ENCODE measurements at regions not wholly inside any gene's neighbourhood (a gene's known extent, or its start where the extent isn't known, plus 50 kb on each side); places are given as distances from the start of the nearest gene placed in this dataset.

DNA sequence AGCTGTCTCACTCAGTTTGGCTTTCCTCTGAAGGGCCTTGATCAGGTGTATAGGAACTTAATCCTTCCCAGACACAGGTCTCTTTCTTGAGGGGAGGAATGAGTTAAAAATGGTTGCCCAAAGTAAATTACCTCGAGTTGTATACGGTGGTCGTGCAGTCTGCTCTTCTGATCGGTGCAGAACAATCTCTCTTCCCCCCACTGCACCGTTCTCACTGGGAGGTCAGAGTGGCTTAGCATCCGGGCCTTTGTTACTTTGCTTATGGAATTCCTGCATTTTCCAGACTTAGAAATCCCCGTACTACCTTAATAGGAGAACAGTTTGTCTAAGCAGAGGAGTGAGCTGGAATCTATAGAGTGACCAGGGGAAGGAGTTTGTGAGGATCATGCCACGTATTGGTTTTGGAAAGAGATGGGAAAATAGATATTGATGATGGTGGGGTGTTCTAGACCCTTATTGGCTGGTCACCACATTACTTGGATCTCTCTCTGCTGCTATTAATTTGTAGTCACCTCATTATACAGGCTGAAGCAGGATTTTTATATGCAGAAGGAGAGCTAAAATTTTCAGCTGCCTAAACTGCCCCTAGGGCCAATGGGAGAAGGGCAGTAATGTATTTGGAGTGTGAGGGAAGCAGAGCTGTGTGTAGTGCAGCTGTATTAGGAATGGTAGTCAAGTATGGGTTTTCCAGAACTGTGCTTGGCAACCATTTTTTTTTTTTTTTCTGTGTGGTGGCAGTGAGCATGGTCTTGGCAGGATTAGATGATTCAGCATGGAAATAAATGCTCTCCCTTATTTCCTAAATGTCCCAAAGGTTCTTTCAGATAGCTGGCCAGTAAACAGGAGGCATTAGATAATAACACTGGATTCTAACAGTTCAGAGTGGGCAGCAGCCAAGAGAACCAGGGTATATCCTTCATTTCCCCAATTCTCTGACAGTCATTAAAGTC, 81.5 kb downstream of the NDUFS5 start:
- peak in 2 of 3 experiments; percentile 18 to 22 for DNase-seq

GRCh38 chr1:39109644-39110043, 83.5 kb downstream of the NDUFS5 start:
- DNase-seq = no peak

DNA sequence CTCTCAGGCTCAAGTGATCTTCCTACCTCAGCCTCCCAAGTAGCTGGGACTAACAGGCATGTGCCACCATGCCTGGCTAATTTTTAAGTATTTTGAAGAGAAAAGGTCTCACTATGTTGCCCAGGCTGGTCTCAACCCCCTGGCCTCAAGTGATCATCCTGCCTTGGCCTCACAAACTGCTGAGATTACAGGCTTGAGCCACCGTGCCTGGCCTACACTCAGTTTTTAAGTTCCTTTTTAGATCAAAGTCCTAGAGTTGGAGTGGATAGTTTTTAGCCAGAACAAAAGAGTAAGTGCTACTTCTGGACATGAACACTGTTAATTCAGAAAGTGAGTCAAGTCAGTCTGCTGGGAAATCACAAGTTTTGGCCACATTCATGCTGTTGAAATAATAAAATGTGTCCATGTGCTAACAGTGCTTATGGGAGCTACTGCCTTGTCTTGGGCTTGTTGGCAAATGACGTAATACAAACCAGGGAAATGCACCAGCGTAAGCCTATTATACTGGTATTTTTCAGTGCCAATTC, 84.2 kb downstream of the NDUFS5 start:
- DNase-seq = no peak

- no peak for DNase-seq
Measured at GRCh38 chr1:39110882-39111281, 84.7 kb downstream of the NDUFS5 start.

GRCh38 chr1:39113109-39113743, 87.1 kb downstream of the NDUFS5 start:
- no peak for DNase-seq

- no peak for DNase-seq
Measured at GRCh38 chr1:39115271-39116110, 89.0 kb upstream of the MACF1 start.

DNA sequence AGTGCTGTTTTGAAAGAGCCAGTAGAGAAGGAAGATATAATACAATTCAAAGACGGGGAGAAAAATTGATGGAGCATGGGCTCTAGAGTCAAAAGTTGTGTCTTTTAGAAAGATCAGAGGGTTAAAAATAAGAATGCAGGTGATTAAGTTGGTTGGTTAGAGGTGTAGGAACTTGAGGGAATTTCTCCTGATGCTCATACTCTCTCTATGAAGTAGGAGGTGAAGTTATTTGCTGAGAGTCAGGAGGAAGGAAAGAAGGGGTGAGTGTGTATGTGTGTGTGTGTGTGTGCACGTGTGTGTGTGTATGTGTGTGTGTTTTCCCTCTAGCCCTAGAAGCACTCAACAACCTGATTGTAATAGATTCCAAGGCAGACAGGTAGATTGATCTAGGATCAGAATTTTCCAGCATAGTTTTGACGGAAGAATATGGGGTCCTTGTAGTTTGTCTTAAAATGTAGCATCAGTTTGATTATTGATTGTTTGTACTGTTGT, 88.3 kb upstream of the MACF1 start:
- no peak for DNase-seq

GRCh38 chr1:39116860-39117728, 87.4 kb upstream of the MACF1 start:
- DNase-seq = peak in 1 of 3 experiments; percentile 8

DNA sequence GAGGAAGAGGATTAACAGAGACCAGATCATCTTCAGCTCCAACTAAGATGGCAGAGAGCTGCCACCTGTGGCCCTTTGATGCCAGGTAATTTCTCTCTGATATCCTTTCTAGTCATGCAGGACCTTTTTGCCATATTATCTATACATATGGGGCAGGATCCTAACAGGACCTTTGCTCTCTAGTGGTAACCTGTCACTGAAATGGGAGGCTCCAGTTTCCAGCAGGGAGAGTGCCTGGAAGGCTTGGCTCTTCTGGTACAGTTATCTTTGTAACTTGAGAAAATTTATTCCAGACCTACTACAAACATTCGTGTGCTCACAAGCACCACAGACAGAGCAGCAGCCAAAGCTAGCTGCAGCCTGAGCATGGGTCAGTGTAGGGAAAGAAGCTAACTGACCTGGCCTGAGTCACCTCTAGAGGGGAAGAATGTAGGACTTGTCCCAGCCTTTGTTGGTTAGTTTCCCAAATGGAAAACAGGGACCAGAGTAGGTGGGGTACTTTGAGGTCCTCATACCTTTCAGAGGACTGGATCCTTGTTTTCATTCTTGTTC, 86.5 kb upstream of the MACF1 start:
- DNase-seq = no peak

- no peak for DNase-seq
Measured at GRCh38 chr1:39122056-39122455, 82.4 kb upstream of the MACF1 start.

DNA sequence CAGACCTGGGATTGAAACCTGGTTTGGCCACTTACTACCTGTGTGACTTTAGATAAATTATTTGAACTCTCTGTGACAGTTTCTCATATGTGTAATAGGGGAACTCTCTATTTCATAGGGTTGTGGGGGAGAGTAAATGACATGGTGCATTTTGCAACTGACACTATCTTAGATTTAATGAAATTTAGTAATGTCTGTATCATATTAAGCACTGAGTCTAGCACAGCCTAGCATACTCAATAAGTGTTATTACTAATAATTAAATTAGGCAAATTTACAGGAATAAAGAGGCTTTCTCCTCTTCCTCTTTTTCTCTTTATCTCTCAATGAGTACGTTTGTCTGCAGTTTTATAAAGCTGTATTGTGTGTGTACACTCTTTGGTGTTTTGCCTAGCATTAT, 80.2 kb upstream of the MACF1 start:
- DNase-seq = no peak

GRCh38 chr1:39127513-39127912, 77.0 kb upstream of the MACF1 start:
- DNase-seq = no peak

GRCh38 chr1:39128126-39128525, 76.4 kb upstream of the MACF1 start:
- no peak for DNase-seq

DNA sequence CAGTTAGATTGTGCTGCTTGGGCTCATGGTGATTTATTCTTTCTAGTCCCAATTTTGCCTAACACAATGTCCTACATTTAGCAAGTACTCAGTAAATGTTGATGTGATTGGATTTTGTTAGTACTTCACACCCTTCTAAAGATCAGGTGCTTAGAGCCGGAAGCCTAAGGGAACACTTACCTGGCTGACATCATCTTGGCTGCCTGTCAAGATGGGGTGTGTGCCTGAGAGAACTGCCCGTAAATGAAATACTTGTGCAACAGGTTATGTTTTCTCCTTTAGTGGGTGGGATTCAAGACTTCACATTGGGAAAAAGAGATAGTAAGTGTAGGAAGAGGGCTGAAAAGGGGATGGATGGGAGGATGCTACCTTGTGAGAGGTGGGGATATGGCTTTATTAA, 75.5 kb upstream of the MACF1 start:
- DNase-seq = peak; percentile 51 to 71 (median 65)

DNA sequence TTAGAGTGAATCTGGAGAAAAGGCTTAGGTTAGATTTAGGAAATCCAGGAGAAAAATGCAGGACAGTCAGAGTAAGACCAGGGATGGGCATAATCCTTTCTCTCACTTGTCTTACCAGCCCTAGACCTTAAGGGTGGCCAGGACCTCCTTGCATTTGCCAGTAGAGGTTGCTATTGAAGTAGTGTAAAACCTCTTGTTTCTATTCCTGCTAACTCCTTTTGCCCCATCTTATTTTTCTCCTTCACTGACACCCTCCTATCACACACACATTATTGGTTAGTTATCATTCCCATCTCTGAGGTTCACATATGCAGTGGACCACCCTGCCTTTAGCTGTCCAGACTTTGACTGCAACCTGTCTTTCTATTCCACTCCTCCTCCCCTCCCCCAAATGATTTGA, 75.0 kb upstream of the MACF1 start:
- peak in 1 of 3 experiments; percentile 48 for DNase-seq

GRCh38 chr1:39130325-39130724, 74.2 kb upstream of the MACF1 start:
- DNase-seq = no peak

- peak in 2 of 3 experiments; percentile 37 to 60 for DNase-seq
Measured at GRCh38 chr1:39131940-39132339, 72.6 kb upstream of the MACF1 start.

DNA sequence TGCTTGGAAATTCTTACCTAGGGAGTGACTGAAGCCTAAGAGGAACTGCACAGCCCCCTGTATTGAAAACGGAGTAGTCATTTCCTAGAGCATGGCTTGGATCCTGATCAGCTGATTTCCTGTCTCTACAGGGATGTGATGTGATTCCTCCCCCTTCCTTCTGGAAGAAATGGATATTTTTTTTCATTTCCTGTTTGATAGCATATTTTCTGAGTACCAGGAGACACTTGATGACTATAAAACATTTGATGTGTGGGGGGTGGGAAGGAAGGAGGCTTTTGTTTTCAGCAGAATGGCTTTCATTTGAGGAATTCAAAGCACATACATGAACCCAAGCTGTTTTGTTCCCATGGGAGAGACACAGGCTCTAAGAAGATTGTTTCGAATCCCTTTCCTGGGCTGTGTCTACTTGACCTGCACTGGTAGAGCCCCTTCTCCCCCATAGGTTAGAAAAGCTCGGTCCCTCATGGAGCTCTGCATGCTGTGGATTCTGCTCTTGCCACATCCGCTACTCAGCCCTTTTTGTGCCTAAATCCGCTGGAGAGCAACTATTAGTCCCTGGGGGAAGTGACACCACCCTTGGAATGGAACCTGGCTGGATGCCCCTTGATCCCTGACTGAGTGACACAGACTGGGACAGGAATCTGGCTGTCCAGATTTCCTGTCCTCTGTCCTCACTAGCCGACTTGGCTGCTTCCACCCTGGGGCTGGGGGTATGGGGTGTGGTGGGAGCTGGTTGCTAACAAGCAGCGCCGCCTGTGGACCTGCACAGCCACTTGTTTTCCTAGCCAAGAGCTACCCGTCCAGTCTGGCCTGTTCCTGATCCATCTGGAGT, 71.8 kb upstream of the MACF1 start:
- peak; percentile 36 to 82 (median 47) for DNase-seq

GRCh38 chr1:39133340-39133684, 71.2 kb upstream of the MACF1 start:
- no peak for DNase-seq

GRCh38 chr1:39134768-39135333, 69.6 kb upstream of the MACF1 start:
- DNase-seq = no peak
